HepG2 (cell line): ENCODE measurements at regions not wholly inside any gene's neighbourhood (a gene's known extent, or its start where the extent isn't known, plus 50 kb on each side); places are given as distances from the start of the nearest gene placed in this dataset.

Experiments used
- ATAC-seq: fragments of 200-7000 bp; cut with Tn5 transposase; 3 replicates; pipeline ENCODE4 v1.9.1; 2020; ENCODE audit warnings: mild to moderate bottlenecking, moderate library complexity
- BruUV-seq: library from RNA; stranded (reverse); fragments of 400-500 nt; replicated peaks from 2 replicates; lab custom pipeline; 2021; lab: Mats Ljungman, UMichigan
- CTCF ChIA-PET: fragments of 300-600 bp; formaldehyde crosslinking; extraction: SDS; loops from one replicate; lab custom pipeline; 2021; ENCODE audit warnings: low total read pairs, inconsistent platforms, low intra/inter-chr PET ratio; lab: Yijun Ruan, JAX
- POLR2A ChIA-PET: fragments of 350-600 bp; sonication (Branson Sonifier 250); formaldehyde crosslinking; loops from one replicate; lab custom pipeline; 2020; ENCODE audit warnings: antibody characterized with exemption, inconsistent platforms; lab: Yijun Ruan, JAX
- DNase-seq: peaks from one replicate; pipeline ENCODE4 v3.0.0-alpha.2; 2015; ENCODE audit warnings: low spot score
- FAIRE-seq: peaks from 3 replicates; lab custom pipeline; 2011; peaks lifted over from hg19 to GRCh38; lab: Jason Lieb, UNC
- H2AFZ ChIP-seq: one replicate; pipeline ENCODE4 v1.6.1; 2011; ENCODE audit warnings: low read length, inconsistent platforms
- H3K27ac ChIP-seq: fragments of 300-600 bp; 3 replicates; pipeline ENCODE4 v1.8.0; 2011; ENCODE audit warnings: mixed run types, mild to moderate bottlenecking, mixed read lengths, low read length, inconsistent platforms; ENCODE audit not compliant: insufficient read depth; ENCODE audit errors: extremely low read length
- H3K27me3 ChIP-seq, 2 experiments: fragments of 200-600 bp in 1 of 2; 2 replicates in 1 of 2; 3 replicates in 1 of 2; pipeline versions ENCODE4 v1.6.0 to v1.8.0; 2011; ENCODE audit warnings: low read length in 2 of 2, mild to moderate bottlenecking in 2 of 2, moderate library complexity in 2 of 2, inconsistent platforms in 1 of 2; ENCODE audit not compliant: insufficient read depth in 2 of 2, control insufficient read depth in 1 of 2
- H3K36me3 ChIP-seq, 2 experiments: fragments of 200-600 bp in 1 of 2; replicated peaks in 1 of 2; 2 replicates in 1 of 2; 3 replicates in 1 of 2; pipeline versions ENCODE4 v1.5.1 to v1.8.0; 2011; ENCODE audit warnings: low read length in 2 of 2, inconsistent platforms in 1 of 2; ENCODE audit not compliant: insufficient read depth in 2 of 2, control insufficient read depth in 1 of 2
- H3K4me1 ChIP-seq: 2 replicates; pipeline ENCODE4 v1.5.1; 2012; ENCODE audit warnings: low read length, inconsistent platforms; ENCODE audit not compliant: insufficient read depth
- H3K4me2 ChIP-seq: 2 replicates; pipeline ENCODE4 v1.6.0; 2011; ENCODE audit warnings: low read depth, low read length, inconsistent platforms
- H3K4me3 ChIP-seq, 3 experiments: fragments of 200-600 bp in 1 of 3; sonication (generic), shearing (Covaris generic) in 1 of 3; replicated peaks in 1 of 3; 2 replicates each; pipeline ENCODE4 v1.5.1; 2011 to 2016; ENCODE audit warnings: low read length in 3 of 3, inconsistent platforms in 2 of 3, low read depth in 2 of 3, mild to moderate bottlenecking in 2 of 3, control low read depth in 1 of 3, mixed read lengths in 1 of 3; ENCODE audit not compliant: insufficient read depth in 1 of 3
- H3K79me2 ChIP-seq: one replicate; pipeline ENCODE4 v1.6.1; 2011; ENCODE audit warnings: low read length, inconsistent platforms; ENCODE audit not compliant: insufficient read depth
- H3K9ac ChIP-seq: 2 replicates; pipeline ENCODE4 v1.6.0; 2011; ENCODE audit warnings: mild to moderate bottlenecking, low read depth, low read length, inconsistent platforms; ENCODE audit not compliant: insufficient read depth
- H3K9me3 ChIP-seq: 2 replicates; pipeline ENCODE4 v1.5.1; 2012; ENCODE audit warnings: mild to moderate bottlenecking, low read length
- H4K20me1 ChIP-seq: 2 replicates; pipeline ENCODE4 v1.6.0; 2011; ENCODE audit warnings: inconsistent platforms, mild to moderate bottlenecking, low read length, moderate library complexity; ENCODE audit not compliant: insufficient read depth
- ADNP ChIP-seq: sonication (generic); formaldehyde crosslinking; IDR thresholded peaks from 2 replicates; pipeline ENCODE4 v1.4.0; 2020; ENCODE audit warnings: missing genetic modification reagents
- FOXO1 ChIP-seq: sonication (generic); formaldehyde crosslinking; IDR thresholded peaks from 2 replicates; pipeline ENCODE4 v1.4.0; 2020; ENCODE audit warnings: missing genetic modification reagents
- GLI4 ChIP-seq: sonication (generic); formaldehyde crosslinking; IDR thresholded peaks from 2 replicates; pipeline ENCODE4 v1.5.1; 2020; ENCODE audit warnings: missing genetic modification reagents, mild to moderate bottlenecking, moderate library complexity, borderline replicate concordance
- MTF2 ChIP-seq: sonication (generic); formaldehyde crosslinking; IDR thresholded peaks from 2 replicates; pipeline ENCODE4 v1.5.0; 2020; ENCODE audit warnings: missing genetic modification reagents, borderline replicate concordance
- NFATC3 ChIP-seq: sonication (generic); formaldehyde crosslinking; IDR thresholded peaks from 2 replicates; pipeline ENCODE4 v1.5.1; 2020; ENCODE audit warnings: mild to moderate bottlenecking, missing genetic modification reagents
- NR2F2 ChIP-seq: IDR thresholded peaks from 2 replicates; pipeline ENCODE4 v1.6.1; 2012; ENCODE audit warnings: low read depth, inconsistent platforms, borderline replicate concordance
- SIN3A ChIP-seq: IDR thresholded peaks from 2 replicates; pipeline ENCODE4 v1.6.1; 2011; ENCODE audit warnings: low read depth, mild to moderate bottlenecking, control low read depth, low read length, borderline replicate concordance
- SIN3B ChIP-seq: fragments of 150-350 bp; IDR thresholded peaks from 2 replicates; pipeline ENCODE4 v1.6.1; 2014; ENCODE audit warnings: low read length
- TEAD3 ChIP-seq: optimal IDR thresholded peaks from 2 replicates; pipeline ENCODE3; 2016; ENCODE audit warnings: borderline replicate concordance
- ZBTB7B ChIP-seq: sonication (generic); formaldehyde crosslinking; IDR thresholded peaks from 2 replicates; pipeline ENCODE4 v1.4.0; 2020; ENCODE audit warnings: missing genetic modification reagents
- ZNF205 ChIP-seq: IDR thresholded peaks from 2 replicates; pipeline ENCODE4 v1.6.1; 2018; ENCODE audit warnings: missing biosample characterization, missing genetic modification reagents
- ZNF549 ChIP-seq: sonication (generic); formaldehyde crosslinking; IDR thresholded peaks from 2 replicates; pipeline ENCODE4 v1.5.0; 2020; ENCODE audit warnings: missing genetic modification reagents
- WGBS: methylation state at CpG from one replicate; pipeline ENCODE4 v1.1.6; 2017; ENCODE audit warnings: low lambda C conversion rate; 5-methylcytosine and 5-hydroxymethylcytosine counted together
- in situ Hi-C: cut with HindIII; loops from 2 replicates; pipeline ENCODE4 v1.10.0; 2017; ENCODE audit warnings: low pct_unique_long_range_greater_than_20kb; ENCODE audit not compliant: extremely low pct_ligation_motif_present
- intact Hi-C: fragments of 100-400 bp; cut with micrococcal nuclease; formaldehyde crosslinking; loops from one replicate; pipeline ENCODE4 v1.10.0; 2022; ENCODE audit not compliant: unreplicated experiment

DNA sequence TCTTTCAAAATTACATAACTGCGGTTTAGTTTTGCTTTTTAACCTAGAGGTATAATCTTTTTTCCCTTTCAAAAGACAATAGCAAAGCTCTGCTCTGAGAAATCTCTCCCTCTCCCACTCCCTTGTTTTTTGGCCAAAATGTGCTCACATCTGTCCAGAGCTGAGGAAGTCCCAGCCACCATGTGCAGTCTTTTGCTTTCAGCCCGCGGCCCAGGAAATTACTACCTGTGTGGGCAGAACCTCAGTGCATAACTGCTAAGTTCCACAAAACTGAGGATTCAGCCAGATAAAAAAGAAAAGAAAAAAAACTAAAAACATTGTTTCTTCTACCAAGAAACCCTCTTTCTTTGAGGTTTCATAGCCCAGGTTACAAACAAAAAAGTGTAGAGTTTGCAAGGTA, 115.0 kb upstream of the HGF start:
- TF ChIP-seq TEAD3 (CRISPR knock-in tag) = no peak
- TF ChIP-seq ZNF549 (CRISPR knock-in tag) = no peak
- no peak for TF ChIP-seq ZBTB7B (CRISPR knock-in tag)
- TF ChIP-seq SIN3A = no peak
- TF ChIP-seq NR2F2 = no peak
- no peak for TF ChIP-seq GLI4 (CRISPR knock-in tag)
- no peak for TF ChIP-seq MTF2 (CRISPR knock-in tag)
- TF ChIP-seq ADNP (CRISPR knock-in tag) = no peak
- TF ChIP-seq SIN3B = no peak
- TF ChIP-seq FOXO1 (CRISPR knock-in tag) = no peak
- no peak for TF ChIP-seq NFATC3 (CRISPR knock-in tag)
- TF ChIP-seq ZNF205 (CRISPR knock-in tag) = no peak
- TF ChIP-seq, all 625 proteins: peak for 0
- no peak for DNase-seq
- ATAC-seq = no peak
- CTCF ChIA-PET = no interaction called here
- Histone ChIP-seq H3K27me3 (no peaks in the 10 kb centered on the region), H3K4me3 (no peak overlapping the region), H3K9ac (no peak overlapping the region), H3K36me3 (no peaks in the 10 kb centered on the region), H4K20me1 (no peaks in the 10 kb centered on the region), H3K4me1 (no peaks in the 10 kb centered on the region), H3K27ac (no peak overlapping the region), H3K79me2 (no peaks in the 10 kb centered on the region), H3K4me2 (no peak overlapping the region), H2AFZ (no peak overlapping the region), H3K9me3 (no peaks in the 10 kb centered on the region)
- POLR2A ChIA-PET = no interaction called here
- intact Hi-C loops (no loop called here), in situ Hi-C loops (no loop called here)
- WGBS = 41% methylated on average over 3 of the region's 3 CpGs
- FAIRE-seq = no peak
- no TSS peak for BruUV-seq
